HG02798 (cell line): ENCODE measurements at regions not wholly inside any gene's neighbourhood (a gene's known extent, or its start where the extent isn't known, plus 50 kb on each side); places are given as distances from the start of the nearest gene placed in this dataset.

ENCODE experiments used
- ATAC-seq: cut with Tn5 transposase; IDR thresholded peaks from one replicate; pipeline ENCODE4 v1.9.1; 2021; ENCODE audit warnings: mild to moderate bottlenecking; ENCODE audit not compliant: unreplicated experiment, poor library complexity

- no peak for ATAC-seq
Measured at GRCh38 chr13:34627509-34628208, 314.4 kb upstream of the NBEA start.

- ATAC-seq: no peak
Measured at GRCh38 chr13:34628209-34628682, 313.8 kb upstream of the NBEA start.

- no peak for ATAC-seq
Measured at GRCh38 chr13:34634448-34634847, 307.6 kb upstream of the NBEA start.

GRCh38 chr13:34637138-34637537 is 304.9 kb upstream of the NBEA start:
- ATAC-seq: no peak

- no peak for ATAC-seq
Measured at GRCh38 chr13:34637636-34638035, 304.4 kb upstream of the NBEA start.

DNA sequence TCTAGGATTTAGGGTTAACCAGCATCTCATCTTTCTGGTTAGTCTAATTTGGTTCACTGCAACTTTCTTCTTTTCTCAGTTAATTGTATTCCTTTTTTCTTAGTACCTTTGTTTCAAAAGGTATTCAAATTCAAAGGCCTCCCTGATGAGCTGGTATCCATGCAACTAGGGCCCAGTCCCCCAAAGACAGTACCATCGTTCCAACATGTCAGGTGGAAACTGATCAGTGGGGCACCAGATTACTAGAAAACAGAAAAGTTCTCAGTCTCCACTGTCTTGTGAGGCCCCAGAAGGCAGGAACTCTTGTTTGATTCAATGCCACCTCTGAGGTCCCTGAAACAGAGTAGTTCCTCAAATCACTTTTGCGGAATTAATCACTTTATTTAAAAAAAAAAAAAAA is 303.2 kb upstream of the NBEA start:
- ATAC-seq: no peak

- no peak for ATAC-seq
Measured at GRCh38 chr13:34640179-34640992, 301.7 kb upstream of the NBEA start.

DNA sequence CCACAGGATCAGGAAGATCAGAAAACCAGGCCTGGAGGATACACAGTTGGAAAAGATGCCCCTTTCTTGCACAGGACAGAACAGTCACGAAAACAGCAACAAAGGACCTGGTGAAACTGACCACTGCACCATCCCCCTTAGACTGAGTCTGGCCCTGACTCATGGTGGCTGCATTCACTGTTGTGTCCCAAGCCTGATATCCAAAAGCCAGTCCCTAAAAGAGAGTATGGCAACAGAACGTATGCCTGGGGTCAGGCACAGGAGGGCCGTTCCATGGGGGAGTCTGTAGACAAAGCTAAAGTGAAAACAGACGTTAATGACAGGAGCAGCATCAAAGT is 301.1 kb upstream of the NBEA start:
- ATAC-seq: no peak

GRCh38 chr13:34647379-34648150 is 294.5 kb upstream of the NBEA start:
- no peak for ATAC-seq

GRCh38 chr13:34654203-34654602 is 287.9 kb upstream of the NBEA start:
- ATAC-seq: no peak

DNA sequence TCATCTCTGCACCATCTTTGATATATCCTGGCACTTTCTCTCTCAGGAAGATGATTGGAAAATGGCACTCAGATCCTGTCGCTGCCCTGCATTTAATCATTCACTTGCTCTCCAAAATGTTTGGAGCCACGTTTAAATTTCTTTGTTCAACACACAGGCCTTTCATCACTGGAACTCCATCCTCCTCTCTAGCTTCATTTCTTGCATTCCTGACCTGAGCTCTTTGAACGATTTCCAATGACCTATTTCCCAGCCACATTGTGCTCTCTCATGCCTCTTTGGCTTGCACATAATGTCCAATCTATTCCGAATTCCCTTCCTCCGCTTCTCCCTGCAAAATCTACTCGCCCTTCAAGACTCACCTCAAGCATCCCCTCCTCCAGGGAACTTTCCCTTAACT is 287.4 kb upstream of the NBEA start:
- ATAC-seq: no peak

- no peak for ATAC-seq
Measured at GRCh38 chr13:34655554-34655953, 286.5 kb upstream of the NBEA start.

DNA sequence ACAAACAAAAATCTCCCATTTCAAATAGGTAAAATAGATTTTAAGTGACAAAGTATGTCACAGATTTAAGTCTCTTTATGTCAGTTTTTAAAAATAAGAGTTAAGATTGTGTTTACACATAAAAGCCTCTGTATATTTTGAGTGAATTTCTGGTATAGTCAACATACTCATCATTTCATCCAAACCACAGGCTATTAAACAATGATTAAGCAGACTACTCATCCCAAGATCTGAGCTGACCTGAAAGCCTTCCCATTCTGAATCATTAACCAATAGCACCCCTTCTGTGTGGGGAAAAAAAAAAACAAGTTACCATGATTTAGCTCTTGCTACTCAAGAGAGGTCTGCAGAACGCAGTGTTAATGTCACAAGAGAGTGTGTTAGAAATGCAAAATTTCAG is 284.4 kb upstream of the NBEA start:
- ATAC-seq: no peak

- no peak for ATAC-seq
Measured at GRCh38 chr13:34667286-34668218, 274.5 kb upstream of the NBEA start.

- ATAC-seq: no peak
Measured at GRCh38 chr13:34671137-34671536, 270.9 kb upstream of the NBEA start.

GRCh38 chr13:34672631-34673030 is 269.4 kb upstream of the NBEA start:
- ATAC-seq: peak; percentile 47

DNA sequence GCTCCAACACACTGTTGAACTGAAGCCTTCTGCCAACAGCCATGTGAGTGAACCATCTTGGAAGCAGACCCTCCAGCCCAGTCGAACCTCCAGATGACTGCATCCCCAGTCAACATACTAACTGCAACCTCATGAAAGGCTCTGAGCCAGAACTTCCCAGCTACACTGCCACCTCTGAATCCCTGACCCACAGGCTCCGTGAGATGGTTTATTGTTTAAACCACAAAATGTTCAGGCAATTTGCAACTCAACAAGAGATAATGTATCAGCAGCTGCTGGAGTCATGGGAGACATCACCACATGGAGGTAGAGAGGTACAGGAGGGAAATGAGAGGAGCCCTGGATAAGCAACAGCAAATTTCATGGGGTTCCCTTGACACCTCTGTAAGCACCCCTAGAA is 266.4 kb upstream of the NBEA start:
- no peak for ATAC-seq

- no peak for ATAC-seq
Measured at GRCh38 chr13:34678154-34678553, 263.9 kb upstream of the NBEA start.

DNA sequence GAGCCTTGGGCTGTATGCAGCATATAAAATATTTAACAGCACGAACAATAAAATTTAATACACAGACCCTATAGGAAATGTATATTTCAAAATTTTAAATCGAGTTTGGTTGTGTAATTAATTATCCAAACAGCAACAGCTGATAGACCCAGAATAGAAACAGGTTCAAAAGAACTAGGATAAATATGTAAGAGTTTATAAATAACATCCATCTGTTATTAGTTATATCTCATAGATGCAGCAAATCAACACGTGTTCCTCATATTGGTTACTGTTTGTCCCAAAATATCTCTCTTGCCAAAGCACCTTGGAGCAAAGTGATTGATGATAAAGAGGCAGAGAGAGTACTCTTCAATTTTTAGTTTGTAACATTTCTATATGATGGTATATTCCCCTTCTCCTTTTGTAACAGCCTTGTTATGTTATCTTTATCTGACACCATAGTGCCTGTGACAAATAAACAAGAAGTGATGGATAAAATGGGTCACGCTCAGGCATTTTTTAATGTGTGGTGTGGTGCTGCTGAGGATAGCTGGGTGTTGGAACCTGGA is 260.6 kb upstream of the NBEA start:
- ATAC-seq: no peak

DNA sequence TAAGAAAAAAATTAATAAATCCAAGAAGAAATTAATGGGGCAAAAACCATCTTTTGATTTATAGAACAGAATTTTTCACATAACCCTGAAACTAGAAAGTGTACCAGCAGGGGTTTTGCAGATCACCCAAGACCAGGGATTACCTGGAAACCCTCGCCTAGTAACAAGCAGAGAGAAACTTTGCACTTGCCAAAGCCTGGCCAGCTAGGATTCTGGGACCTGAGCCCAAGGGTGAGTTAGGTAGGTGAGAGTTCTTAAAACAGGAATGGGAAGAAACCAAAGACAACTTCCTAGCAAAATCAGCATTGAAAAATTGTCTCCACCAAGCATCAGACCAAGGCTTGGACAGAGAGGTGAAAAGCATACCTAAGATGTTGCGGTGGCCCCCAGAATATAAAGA is 247.0 kb upstream of the NBEA start:
- ATAC-seq: no peak
